LoVo (cell line): ENCODE measurements at regions not wholly inside any gene's neighbourhood (a gene's known extent, or its start where the extent isn't known, plus 50 kb on each side); places are given as distances from the start of the nearest gene placed in this dataset.

Experiments
- DNase-seq: peaks from one replicate; pipeline ENCODE4 v3.0.0-alpha.2; 2016; ENCODE audit warnings: low spot score

DNA sequence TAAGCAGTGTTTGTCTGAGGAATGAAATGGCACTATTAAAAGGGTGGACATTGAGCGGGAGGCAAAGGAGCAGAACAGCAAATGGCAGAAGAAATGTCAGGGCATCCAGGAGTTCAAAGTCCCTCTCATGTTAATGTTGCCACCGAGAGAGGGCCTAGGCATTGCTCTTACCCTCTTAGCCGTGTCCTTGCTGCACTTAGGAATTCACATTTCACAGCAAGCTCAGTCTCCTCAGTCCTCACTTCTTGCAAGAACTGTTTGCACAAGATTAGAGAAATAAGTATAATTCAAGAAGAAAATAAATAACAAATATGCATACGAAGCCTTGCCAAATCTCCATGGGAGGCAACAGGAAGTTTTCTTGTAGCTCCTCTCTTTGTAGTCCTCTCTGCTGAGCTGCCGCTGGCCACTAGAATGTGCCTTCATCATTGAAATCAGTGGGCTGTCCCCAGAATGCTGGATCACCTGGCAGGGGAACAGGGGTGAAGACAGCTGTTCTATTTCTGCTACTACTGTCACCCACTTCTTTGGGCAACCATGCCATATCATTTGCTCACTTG lies 205.8 kb downstream of the ZNF326 start:
- DNase-seq, result no peak

DNA sequence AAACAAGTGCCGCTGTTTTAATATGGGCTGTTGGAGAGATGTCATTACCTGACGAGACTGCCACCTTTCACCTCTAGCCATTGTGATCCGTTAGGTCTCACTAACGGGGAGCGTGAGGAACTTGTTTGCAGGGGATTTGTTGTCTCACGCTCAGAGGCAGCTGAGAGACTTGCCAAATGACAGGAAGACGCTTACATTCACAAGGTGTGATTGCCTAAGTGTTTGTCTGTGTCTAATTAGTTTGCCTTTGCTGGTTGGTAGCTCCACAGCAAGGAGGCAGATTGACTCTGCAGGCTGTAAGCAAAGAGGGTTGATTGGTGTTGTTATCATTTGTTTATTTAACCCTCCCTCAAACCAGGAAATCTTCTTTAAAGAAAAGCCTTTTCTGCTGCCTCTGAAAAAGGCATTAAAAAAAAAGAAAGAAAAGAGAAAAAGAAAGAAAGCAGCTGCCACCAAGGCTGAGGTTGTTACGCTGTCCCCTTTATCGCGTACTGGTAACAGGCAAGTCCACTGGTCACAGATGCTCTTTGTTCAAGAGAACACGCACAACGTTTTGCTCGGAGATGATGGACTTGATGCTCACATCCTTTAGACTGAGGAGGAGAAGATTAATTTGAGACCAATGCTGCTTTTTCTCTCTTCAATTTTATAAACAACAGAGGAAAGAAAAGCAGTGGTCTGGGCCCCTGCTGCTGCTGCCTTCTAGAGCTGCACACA lies 203.9 kb downstream of the ZNF326 start:
- no peak for DNase-seq

DNA sequence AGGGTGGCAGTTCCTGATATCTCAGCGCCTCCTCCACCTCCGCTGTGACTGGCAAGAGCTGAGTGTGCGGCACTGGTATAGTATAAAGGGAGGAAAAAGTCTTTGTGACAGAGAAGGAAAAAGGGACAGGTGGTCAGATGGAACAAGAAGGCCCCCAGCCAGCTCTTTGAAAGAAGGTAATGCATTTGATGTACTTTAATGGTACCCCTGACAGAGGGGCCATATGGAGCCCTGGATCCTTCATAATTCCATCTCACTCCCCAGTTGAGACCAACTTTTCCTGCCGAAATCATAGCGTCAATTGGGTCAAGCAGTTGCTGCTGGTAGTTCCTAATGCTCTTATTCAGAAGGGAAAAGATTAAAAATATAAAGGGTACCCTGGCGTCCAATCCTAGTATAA lies 198.2 kb downstream of the ZNF326 start:
- no peak for DNase-seq

DNA sequence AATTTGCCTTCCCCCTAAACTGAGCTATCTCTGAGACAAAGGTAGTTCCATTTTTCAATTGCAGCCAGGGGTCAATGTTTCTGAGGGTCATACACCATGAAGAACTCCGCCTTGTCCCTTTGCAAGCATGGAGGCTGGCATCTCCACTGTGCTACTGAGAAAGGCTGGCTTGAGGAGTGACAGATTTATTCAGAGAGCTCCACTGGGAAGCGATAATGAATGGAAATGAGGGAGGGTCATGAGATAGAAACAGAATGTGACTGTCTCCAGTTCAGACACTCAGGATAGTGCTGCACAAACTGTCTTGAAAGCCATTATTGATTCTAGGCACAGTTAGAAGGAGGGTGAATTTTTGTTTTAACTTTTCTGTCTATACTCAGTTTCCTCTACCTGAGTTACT lies 197.5 kb downstream of the ZNF326 start:
- no peak for DNase-seq

DNA sequence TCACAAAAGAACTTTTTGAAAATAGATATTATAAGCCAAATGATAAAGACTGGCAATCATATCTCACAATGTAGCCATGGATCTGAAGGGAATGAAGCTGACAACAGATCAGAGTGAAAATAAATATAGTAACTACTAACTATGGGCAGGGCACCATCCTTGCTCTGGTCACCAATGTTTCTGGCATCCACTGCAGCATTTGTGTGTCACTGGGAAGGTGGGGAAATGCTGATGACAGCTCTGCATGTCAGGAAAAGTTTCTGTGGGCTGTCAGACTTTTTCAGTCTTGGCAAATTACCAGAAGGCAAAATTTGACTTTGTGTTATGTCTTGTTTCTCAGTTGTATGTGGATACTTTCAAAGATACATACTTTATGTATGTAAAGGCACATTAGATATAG lies 195.6 kb downstream of the ZNF326 start:
- no peak for DNase-seq

DNA sequence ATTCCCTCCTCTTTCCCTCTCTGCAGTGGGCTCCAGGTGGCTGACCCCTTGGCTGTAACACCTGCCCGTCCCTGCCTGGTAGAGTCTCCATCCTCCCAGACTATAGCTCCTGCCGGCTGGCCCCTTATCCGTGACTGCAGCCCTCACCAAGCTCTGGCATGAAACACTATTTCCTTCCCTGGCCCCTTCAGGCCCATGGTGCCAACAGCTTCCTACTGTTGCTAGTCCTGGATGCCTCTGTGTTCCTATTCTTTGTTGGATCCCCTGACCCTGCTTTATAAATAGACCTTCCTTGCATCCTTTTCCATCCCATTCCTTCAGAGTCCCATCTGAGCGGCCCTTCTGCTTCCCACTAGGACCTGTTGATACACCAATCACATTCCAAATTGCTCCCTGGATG lies 195.0 kb downstream of the ZNF326 start:
- DNase-seq, result no peak

DNA sequence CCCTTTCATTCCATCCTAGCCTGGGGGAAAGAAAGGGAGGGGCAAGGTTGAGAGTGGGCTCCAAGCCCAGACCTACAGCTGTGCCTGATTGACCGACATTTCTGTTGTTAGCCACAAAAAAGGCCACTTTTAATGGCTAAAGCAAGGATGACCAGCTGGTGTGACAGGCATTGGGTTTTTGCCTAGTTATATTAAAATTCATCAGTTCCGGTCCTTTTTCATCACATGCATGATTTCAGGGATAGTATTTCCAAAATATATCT lies 192.3 kb downstream of the ZNF326 start:
- no peak for DNase-seq

DNA sequence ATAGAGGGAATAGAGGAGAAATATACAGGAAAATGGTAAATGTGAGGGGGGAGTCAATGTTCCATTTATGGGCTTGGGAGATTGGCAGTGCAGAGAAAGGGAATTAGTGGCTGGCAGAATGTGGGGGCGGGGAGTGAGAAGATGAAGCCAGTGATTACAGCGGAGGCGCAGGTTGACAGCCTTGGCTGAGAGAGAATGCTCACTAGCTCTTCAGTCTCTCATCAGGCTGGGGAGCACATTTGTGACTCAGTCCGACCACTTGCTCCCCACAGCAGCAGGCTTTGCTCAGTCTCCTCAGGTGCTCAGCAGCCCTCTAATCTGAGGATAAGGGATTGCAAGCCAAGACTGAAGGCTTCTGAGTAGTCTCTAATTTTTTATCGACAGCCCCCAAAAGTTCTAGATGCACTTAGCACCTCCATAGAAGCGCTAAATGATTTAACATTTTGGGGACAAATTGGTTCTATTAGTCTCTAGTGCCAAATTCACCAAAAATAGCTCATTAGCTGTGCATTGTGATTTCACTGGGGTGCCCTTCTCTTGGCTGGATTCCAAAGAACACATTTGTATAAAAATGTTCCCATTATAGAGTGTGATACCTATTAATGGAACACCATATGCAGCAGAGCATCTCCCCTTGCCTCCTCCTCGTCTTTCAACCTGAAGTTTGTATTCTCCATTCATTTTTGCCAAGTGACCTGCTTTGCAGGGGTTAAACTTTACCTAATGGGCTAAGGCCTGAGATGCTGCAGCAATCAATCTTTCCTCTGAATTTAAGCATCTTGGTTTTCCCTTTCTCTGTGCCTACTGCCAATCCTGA lies 191.8 kb downstream of the ZNF326 start:
- no peak for DNase-seq

DNA sequence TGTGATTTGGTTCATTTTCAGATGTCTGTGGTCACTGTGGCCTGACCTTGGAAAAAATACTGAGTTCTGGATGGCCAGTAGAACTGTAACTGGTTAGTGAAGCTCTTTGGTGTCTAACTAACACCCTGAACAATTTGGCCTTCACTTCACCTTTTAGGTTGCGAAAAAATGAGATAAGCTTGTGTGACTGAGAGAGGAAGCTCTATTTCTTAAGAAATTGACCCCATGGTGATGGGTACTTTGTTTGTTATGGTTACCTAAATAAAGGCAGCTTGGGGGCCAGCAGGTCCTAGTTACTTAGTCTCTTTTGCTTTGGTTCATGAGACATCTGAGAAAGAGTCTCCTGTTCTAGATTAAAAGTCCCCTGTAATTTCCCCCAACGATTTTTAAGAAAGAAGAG lies 181.6 kb downstream of the ZNF326 start:
- no peak for DNase-seq

DNA sequence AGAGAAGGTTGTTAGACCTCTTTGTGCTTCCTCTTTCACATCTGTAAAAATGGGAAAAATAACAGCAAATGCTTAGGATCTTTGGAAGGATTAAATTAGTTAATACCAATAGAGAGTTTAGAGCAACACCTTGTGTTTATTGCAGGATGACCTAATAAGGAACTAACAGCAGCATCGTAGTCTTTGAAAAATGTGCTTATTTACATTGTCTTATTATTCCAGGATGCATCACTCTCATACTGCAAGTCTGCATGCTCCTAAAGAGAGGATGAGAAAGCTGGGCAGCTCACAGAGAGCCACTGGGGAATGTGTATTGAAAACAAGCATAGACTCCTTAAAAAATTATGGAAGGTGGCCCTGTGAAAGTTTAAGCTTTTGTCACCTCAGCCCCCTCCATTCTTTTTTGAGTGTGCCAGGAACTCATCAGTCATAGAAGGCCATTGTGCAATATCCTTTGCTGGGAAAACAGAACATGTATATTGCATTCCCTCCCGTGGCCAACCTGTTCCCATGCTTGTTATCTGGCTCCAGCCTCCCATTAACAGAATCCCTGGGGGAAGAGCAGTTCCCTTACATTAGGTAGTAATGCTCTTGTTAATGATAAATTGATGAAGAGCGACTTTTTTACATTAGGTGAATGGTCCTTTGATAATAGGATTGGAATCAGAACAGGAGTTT lies 180.7 kb downstream of the ZNF326 start:
- DNase-seq, result no peak

DNA sequence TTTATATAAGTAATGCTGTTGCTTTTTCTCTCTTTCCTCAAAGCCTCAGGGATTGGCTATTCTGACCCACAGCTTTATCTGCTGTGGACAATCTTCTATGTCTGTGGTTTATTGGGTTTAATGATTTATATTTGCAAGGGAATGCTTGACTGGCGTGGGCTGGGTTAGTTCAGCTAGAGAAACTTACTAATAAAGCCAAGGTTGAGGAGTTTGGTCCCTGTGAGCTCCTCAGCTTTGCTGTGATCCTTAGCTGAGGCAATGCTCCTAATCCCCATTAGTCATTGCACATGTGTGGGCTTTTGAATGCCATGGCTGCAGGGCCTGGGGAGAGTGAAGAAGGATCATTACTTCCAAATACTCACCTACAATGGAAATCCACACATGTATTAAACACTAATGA lies 179.3 kb downstream of the ZNF326 start:
- DNase-seq, result no peak

DNA sequence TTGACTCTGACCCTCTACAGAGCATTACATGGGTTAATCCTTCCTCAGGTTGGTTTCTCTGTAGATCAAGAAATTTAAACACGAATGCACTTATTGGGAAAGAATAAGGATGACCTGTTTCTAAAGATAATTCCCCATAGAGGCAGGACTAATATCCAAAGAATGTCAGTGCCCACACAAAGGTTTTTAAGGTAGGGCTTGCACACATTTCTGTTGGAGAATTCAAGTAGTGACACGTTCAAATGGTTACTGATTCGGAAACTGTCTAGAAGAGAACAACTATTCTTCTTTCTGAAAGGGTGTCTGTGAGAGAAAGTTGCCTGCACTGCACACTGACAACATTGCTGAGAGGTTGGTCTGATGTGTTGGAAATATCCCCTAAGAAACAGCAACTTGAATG lies 167.3 kb downstream of the ZNF326 start:
- DNase-seq, result no peak

DNA sequence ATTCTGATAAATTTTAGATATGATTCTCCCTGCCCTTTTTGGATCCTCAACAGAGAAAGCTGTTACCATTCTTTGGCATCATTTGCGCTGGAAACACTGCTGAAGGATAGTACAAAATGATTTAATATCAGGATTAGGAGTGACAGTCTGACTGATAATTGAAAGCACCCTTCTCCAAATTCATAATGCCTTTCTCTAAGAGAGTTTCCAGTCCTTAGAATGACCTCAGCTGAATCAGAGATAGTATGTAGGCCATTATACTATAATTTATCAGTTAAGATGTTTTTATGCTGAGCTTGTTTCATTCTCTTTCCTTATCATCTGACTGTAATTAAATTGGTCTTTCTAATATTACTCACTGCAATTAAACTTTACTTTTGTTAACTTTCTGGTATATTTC lies 166.7 kb downstream of the ZNF326 start:
- no peak for DNase-seq

DNA sequence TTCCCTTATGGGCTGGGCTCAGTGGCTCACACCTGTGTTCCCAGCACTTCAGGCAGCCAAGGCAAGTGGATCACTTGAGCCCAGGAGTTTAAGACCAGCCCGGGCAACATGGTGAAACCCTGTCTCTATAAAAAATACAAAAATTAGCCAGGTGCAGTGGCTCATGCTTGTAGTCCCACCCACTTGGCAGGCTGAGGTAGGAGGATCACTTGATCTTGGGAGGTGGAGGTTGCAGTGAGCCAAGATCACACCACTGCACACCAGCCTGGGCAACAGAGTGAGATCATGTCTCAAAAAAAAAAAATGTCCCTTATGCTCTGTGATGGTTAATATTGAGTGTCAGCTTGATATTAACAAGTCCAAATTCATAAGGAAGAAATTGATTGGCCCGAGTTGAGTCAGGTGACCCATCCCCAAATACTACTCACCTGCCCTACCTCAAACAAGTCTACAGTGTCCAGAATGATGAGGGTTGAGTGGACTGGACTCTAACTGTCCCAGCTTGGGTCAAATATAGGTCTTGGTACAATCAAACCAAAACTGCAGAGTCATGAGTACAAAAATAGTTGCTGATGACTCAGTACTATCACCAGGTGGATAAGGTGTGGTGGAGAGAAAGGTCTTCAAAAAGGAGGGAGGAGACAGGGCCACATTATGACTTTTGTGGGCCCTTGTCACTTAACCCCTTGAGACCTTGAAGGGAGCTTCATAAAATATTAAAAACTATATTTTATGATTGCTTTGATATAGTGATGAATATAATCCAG lies 161.0 kb downstream of the ZNF326 start:
- no peak for DNase-seq

DNA sequence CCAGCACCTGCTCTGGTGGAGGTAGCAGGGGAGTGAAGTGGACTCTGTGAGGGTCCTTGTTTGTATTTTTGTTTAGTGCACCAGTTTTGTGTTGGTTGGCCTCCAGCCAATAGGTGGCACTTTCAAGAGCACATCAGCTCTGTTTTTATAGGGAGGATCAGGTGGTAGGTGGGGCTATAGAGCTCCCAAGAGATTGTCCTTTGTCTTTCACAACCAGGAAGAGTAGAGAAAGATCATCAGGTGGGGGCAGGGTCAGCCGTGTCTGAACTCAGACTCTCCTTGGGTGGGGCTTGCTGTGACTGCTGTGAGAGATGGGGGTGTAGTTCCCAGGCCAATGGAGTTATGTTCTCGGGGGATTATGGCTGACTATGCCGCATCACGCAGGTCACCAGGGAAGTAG lies 159.8 kb downstream of the ZNF326 start:
- DNase-seq, result no peak

DNA sequence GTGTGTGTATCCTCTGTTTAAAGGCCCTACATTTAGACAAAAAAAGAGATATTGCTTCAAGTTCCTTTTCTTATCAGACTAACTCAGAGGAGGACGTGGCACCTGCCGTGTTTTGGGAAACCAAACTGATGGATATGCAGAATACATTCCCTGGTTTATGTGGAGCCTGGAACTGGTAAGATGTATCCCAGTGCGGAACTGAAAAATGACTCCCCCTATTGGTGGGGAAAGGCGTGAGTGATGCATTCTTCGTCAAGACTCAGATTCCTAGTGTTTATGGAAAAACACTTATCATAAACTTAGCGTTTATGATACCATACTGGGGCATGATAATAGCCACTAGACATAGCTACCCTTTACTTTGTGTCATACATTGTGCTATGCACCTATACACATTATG lies 154.2 kb downstream of the ZNF326 start:
- DNase-seq, result no peak

DNA sequence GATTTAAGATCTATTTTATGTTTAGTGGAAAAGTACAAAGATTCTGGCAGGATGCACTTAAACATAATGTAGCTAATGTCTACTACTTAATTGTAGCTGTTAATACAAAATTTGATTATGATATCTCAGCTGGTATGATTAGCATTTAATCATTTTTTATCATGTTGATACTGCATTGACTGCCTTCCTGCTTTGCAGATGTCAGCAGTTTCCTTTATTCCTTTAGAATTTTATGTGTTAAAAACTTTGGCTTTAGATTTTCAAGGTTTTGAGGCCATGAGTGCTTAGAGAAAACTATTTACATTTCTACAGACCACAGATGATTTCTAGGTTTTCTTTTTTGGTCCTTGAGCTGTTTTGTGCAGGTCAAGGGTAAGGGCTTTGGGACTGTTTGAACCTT lies 152.2 kb downstream of the ZNF326 start:
- no peak for DNase-seq

DNA sequence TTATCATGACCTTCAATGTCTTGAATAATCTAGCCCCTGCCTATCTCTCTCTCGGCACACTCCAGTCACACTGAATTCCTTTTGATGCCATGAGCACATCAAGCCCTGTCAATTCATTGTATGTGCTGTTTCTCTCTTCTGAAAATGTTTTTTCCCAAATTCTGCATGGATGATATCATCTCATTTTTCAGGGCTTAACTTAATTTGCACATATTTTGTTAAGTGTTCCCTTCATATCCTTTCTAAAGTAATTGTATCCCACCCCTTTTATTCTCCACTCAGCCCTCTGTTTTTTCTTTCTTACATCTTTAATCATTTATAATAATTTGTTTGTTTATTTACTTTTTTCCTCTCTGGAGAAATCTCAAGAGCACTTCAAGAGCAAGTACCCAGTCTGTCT lies 149.9 kb downstream of the ZNF326 start:
- no peak for DNase-seq

DNA sequence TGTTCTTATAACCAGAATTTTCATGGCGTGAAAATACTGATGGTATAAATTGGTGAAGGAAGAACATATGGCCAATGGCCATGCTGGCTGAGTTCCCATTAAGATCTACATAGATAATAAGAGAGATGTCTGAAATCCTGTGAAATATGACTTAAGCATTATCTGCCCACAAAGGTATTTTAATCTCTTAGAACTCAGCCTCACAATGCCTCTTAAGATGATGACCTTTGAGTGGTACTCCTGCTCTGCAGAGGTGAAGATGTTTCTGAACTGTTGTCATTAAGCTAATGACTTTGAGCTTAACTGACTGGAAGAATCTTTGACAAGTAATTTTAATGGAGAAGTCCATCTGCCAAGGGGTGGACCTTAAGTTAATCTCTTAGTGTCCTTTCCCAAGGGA lies 148.7 kb downstream of the ZNF326 start:
- no peak for DNase-seq

DNA sequence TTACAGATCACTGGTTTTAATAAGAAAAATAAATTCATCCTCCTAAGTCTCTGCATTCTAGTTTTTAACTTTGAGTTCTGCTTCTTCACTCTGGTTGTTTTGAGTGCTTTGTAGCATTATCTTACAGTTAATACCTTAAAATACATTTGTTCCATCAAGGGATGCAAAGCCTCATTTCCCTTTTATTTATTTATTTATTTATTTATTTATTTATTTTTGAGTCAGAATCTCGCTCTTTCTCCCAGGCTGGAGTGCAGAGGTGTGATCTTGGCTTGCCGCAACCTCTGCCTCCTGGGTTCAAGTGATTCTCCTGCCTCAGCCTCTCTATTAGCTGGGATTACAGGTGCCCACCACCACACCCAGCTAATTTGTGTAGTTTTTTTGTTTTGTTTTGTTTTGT lies 147.8 kb downstream of the ZNF326 start:
- DNase-seq, result no peak

DNA sequence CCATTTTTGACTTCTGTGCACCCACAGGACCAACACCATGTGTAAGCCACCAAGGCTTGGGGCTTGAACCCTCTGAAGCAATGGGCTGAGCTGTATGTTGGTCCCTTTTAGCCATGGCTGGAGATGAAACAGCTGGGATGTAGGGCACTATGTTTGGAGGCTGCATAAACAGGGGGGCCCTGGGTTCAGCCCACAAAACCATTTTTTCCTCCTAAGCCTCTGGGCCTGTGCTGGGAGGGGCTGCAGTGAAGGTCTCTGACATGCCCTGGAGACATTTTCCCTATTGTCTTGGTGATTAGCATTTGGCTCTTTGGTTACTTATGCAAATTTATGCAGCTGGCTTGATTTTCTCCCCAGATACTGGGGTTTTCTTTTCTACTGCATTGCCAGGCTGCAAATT lies 144.9 kb downstream of the ZNF326 start:
- DNase-seq, result no peak

DNA sequence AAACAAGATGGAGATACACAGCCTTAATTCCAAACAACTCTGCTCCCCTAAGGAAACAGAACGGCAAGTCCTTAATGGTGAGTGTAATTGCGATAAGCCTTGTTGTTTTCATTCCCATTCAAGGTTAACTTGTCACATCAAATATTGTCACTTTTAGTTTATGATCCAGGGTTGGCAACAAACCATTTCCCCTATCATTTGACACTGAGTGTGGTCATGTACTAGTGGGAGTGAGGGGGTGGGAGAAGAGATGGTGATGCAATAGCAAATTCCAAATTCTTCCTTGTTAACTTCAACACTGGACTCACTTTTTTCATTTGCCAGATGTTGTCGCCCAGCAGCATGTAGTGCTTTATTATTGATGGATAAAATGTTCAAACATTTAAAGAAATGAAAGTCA lies 140.4 kb downstream of the ZNF326 start:
- DNase-seq, result no peak
